ENCODE measurements at regions not wholly inside any gene's neighbourhood (a gene's known extent, or its start where the extent isn't known, plus 50 kb on each side); places are given as distances from the start of the nearest gene placed in this dataset.

DNA sequence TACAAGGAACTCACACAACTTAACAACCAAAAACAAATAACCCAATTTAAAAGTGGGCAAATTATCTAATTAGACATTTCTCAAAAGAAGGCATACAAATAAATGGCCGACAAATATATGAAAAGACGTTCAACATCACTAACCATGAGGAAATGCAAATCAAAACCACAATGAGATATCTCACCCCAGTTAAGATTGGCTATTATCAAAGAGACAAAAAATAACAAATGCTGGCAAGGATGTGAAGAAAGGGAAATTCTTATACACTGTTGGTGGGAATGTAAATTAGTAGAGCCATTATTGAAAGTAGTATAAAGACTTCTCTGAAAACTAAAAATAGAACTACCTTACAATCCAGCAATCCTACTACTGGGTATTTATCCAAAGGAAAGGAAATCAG is 96.7 kb upstream of the SIRPG start:
- TF ChIP-seq, protein P1, sequence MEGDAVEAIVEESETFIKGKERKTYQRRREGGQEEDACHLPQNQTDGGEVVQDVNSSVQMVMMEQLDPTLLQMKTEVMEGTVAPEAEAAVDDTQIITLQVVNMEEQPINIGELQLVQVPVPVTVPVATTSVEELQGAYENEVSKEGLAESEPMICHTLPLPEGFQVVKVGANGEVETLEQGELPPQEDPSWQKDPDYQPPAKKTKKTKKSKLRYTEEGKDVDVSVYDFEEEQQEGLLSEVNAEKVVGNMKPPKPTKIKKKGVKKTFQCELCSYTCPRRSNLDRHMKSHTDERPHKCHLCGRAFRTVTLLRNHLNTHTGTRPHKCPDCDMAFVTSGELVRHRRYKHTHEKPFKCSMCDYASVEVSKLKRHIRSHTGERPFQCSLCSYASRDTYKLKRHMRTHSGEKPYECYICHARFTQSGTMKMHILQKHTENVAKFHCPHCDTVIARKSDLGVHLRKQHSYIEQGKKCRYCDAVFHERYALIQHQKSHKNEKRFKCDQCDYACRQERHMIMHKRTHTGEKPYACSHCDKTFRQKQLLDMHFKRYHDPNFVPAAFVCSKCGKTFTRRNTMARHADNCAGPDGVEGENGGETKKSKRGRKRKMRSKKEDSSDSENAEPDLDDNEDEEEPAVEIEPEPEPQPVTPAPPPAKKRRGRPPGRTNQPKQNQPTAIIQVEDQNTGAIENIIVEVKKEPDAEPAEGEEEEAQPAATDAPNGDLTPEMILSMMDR (optimal IDR thresholded peaks at IDR 0.05 in 1 of 3, IDR thresholded peaks at IDR 0.05 in 1 of 3, conservative IDR thresholded peaks at IDR 0.05 in 1 of 3; ENCODE audit: extremely low read depth in 1 of 3, insufficient read depth in 2 of 3, low read length in 3 of 3) = no peak
- TF ChIP-seq EZH2 (IDR thresholded peaks at IDR 0.05; ENCODE audit: low read length) = no peak
